ENCODE measurements at regions not wholly inside any gene's neighbourhood (a gene's known extent, or its start where the extent isn't known, plus 50 kb on each side); places are given as distances from the start of the nearest gene placed in this dataset.

GRCh38 chr14:101027291-101027690 lies 123.8 kb upstream of the RTL1 start:
- DNase-seq: no peak

- DNase-seq: no peak
These were observed 124.4 kb upstream of the RTL1 start for GRCh38 chr14:101027966-101028365.

- no peak for DNase-seq
These were observed 125.6 kb upstream of the RTL1 start for GRCh38 chr14:101028971-101029667.

- no peak for DNase-seq
These were observed 126.3 kb upstream of the RTL1 start for GRCh38 chr14:101029668-101030290.

DNA sequence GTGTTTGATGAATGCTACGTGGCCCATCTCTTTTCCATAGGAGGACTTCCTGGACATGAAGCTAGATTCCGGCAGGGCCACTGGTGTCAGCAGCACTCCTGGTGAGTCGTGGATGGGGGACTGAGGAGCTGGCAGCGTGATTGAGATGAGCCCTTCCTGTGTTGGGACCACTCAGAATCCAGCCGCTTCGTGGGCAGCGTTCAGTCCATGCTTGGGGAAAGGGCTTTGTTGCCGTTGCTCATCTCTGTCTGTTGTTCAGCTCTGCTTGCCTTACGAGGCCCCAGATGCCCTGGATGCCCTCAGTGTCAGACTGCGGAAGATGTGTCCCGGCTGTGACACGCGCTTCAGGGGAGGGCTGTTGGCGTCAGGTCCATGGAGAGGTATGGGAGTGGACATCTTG lies 127.1 kb upstream of the RTL1 start:
- no peak for DNase-seq

- no peak for DNase-seq
These were observed 127.7 kb upstream of the RTL1 start for GRCh38 chr14:101031186-101031585.

DNA sequence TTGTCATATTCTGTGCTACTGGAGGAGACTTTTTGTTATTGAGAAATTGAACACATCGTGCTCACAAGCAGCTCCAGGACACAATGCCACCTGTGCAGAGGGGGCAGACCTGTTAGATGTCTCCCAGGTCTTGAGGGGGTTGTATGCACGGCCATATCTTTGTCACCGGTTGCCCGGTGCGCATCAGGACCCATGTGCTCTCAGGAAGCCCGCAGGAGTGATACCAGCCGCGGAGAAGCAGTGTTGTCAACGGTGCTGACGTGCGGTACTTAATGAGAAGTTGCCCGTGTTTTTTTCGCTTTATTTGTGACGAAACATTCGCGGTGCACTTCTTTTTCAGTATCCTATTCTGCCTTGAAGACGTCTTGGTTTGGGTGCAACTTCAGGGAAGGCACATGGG lies 128.2 kb upstream of the RTL1 start:
- no peak for DNase-seq

GRCh38 chr14:101032433-101032832 lies 128.9 kb upstream of the RTL1 start:
- no peak for DNase-seq

DNA sequence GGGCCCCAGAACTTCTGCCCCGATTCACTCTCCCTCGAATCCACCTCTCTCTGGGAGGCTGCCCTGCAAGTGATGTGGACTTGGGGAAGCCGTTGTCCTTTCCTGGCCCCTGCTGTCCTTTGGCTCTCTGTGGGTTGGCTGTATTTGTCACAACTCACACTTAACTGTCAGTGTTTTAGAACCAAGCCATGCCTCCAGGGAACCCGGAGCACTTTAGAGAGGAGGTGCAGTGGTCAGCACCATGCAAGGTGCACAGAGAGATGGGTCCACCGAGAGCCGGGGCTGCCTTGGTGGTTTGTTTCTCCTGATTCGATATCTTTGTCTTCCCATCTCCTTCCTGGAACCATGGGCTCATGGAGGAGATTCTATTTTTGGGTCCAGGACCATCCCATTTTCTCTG lies 129.5 kb upstream of the RTL1 start:
- DNase-seq: no peak

DNA sequence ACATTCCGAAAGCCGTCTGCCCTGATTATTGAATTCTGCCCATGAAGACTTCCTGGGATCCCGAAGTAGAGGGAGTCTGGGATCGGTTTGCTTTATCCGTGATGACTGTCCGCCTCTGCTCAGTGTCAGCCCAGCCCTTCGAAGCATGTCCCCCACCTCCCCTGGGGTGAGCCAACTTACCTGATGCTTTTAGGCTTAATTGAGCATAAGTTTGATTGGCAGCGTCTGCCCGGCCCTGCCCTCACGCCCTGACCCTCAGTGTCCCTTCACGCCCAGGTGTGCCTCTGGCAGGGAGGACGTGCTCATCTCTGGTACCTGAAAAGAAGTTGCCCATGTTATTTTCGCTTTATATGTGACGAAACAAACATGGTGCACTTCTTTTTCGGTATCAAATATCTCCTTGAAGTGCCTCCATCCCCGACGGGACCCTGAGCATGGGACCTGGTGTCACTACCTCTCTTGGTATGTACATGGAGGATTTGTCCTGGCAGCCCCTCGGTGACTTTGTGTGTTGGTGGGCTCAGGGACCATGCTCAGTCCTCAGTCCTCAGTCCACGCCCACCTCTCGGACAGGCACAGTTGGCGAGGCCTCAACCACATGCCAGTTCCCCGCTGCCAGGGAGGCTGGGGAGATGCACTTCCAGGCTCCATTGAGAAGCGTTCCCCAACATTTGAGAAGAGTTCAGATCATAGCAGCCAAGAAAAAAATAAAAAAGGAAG lies 130.1 kb upstream of the RTL1 start:
- DNase-seq: no peak

DNA sequence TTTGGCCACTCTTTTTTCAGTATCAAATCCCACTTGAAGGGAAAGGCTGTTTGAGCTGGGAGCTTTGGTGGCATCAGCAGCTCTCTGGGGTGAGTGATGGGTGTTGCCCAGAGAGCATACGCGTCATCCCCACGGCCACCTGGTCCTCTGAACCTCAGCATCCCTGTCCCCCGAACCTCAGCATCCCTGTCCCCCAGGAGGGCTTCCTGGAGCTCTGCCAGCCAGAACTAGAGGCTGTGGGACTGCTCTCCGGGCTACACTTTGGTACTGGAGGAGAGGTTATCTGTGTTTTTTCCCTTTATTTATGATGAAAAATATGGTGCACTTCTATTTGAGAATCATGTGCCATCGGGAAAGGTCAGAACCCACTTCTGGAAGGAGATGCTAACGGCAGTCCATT lies 131.5 kb upstream of the RTL1 start:
- DNase-seq: no peak

- DNase-seq: no peak
These were observed 132.1 kb upstream of the RTL1 start for GRCh38 chr14:101035466-101036225.

- DNase-seq: no peak
These were observed 133.7 kb upstream of the RTL1 start for GRCh38 chr14:101037021-101037817.

GRCh38 chr14:101039031-101039754 lies 135.7 kb upstream of the RTL1 start:
- DNase-seq: no peak

DNA sequence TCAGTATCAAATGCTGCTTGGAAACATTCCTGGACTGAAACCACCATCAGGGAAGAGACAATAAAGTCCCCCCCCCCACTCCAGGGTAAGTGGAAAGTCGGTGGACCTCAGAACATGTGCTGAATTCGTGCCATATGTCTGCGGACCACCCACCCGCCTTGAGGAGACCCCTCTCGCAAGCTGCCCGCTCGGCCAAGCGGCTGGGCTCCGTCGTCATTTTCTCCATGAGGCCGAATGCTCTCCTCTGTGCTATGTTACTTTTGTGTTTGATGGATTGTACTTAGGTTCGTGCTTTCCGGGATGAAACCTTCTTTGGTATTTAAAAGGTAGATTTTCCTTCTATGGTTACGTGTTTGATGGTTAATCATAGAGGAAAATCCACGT lies 136.2 kb upstream of the RTL1 start:
- no peak for DNase-seq

DNA sequence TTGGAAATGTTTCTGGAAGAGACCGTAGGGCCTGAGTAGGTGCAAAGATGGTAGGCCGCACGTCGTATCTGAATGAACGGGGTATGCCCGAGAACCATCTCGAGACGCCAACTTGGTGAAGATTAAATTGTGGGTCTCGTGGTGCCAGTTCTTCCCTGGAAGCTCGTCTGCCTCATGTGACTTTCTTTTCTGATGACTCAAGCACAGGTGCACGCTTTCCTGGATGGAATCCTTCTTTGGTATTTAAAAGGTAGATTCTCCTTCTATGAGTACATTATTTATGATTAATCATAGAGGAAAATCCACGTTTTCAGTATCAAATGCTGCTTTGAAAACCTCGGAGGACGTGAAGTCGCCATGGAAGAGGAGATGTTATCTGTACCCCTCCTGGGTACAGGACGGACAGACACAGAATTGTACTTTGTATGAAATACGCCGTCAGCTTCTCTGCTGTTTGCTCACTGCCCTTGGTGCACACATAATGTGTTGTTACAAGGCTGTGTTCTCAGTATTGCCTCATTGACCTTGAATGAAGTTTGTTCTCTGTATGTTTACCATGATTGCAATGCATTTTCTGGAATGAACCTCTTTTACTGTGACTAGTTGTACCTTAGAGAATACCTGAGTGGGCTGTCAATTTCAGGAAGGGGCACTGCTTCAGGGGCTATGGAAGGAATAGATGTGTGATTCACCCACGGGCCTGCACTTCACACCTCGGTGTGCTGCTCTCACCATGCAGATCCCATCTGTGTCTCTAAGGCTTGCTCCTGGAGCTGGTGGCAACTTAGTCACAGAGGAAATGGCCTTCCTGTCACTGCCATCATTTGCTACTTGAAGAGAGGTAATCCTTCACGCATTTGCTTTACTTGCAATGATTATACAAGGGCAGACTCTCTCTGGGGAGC lies 137.3 kb upstream of the RTL1 start:
- DNase-seq: no peak

GRCh38 chr14:101043891-101044290 lies 140.4 kb upstream of the RTL1 start:
- DNase-seq: no peak

DNA sequence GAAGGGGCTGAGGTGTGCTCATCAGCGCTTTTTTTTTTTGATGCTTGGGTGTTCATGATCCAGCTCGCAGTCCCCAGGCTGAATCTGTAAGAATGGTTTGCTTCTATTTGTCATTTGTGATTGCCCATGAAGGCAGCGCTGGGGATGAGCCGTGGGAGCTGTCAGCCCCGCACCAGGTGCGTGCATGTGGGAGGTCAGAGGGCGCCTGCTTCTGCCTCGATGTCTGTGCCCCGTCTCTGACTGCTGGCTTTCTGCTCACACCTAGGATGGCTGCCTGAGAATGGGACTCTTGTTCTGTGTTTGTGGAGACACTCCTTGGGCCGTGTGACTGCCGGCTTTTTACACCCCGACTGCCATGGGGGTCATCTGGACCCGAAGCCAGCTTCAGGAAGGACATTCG lies 141.2 kb upstream of the RTL1 start:
- DNase-seq: no peak

- no peak for DNase-seq
These were observed 142.0 kb upstream of the RTL1 start for GRCh38 chr14:101045511-101045910.

DNA sequence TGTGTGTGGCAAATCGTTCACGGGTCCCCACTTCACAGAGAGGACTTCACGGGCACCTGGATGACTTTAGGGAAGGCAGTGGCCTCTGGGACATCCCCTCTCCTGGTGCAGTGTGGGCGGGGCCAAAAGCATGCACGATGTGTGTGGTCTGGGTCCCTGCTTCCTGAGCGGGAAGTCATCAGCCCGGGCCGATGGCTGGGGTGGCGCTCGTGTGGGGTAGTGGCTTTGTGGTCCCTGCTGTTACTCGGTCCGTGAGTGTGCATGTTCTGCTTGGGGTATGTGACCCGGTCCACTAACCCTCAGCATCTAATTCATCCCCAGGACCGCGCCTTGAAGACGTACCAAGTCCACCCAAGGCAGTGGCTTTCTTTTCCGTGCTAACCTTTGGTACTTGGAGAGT lies 142.5 kb upstream of the RTL1 start:
- no peak for DNase-seq

- no peak for DNase-seq
These were observed 143.8 kb upstream of the RTL1 start for GRCh38 chr14:101047326-101047725.

Measured in inflammatory macrophage treated with lipopolysaccharide for 1 hour (primary cell).